ENCODE measurements at regions not wholly inside any gene's neighbourhood (a gene's known extent, or its start where the extent isn't known, plus 50 kb on each side); places are given as distances from the start of the nearest gene placed in this dataset.

DNA sequence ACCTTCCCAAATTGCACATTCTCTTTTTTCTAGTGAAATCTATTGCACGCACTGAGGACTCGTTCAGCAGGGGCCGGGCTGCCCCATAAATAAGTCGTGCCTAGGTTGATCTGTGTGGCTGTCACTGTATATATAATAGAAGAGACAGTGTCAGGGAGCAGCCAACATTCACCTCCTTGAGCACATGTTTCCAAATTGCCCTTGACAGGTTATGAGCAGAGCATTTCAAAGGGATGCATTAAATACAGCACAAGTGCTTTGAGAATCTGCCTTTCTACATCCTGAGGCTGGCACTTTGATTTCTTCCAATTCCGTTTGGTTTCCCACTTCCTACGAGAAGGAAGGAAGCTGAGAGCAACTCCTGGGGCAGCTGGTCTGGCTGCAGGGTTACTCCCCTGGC is 291.2 kb downstream of the NPIPA8 start:
- Histone ChIP-seq H3K4me1 (no peaks in the 10 kb centered on the region), H3K27me3 (replicated peaks in 1 of 7) (peaks cover 0 to 14% (median 0%) of the 10 kb centered on the region in 7 donors), H3K36me3 (no peaks in the 10 kb centered on the region), H3K27ac (no peak overlapping the region), H3K9me3 (no peaks in the 10 kb centered on the region), H3K4me3 (no peak overlapping the region)
- intact Hi-C loops (cut with DNase I; ENCODE audit: low total_unique reads), result no loop called here
- TF ChIP-seq, protein P1, sequence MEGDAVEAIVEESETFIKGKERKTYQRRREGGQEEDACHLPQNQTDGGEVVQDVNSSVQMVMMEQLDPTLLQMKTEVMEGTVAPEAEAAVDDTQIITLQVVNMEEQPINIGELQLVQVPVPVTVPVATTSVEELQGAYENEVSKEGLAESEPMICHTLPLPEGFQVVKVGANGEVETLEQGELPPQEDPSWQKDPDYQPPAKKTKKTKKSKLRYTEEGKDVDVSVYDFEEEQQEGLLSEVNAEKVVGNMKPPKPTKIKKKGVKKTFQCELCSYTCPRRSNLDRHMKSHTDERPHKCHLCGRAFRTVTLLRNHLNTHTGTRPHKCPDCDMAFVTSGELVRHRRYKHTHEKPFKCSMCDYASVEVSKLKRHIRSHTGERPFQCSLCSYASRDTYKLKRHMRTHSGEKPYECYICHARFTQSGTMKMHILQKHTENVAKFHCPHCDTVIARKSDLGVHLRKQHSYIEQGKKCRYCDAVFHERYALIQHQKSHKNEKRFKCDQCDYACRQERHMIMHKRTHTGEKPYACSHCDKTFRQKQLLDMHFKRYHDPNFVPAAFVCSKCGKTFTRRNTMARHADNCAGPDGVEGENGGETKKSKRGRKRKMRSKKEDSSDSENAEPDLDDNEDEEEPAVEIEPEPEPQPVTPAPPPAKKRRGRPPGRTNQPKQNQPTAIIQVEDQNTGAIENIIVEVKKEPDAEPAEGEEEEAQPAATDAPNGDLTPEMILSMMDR (IDR thresholded peaks at IDR 0.05 in 8 of 11, conservative IDR thresholded peaks at IDR 0.05 in 3 of 11), result no peak
- TF ChIP-seq POLR2AphosphoS5 (IDR thresholded peaks at IDR 0.05) (no peak), POLR2A (IDR thresholded peaks at IDR 0.05) (no peak)
- WGBS, 5 donors, result 58 to 71% (median 63%) methylated on average over 6 of the region's 6 CpGs
- no peak for DNase-seq

DNA sequence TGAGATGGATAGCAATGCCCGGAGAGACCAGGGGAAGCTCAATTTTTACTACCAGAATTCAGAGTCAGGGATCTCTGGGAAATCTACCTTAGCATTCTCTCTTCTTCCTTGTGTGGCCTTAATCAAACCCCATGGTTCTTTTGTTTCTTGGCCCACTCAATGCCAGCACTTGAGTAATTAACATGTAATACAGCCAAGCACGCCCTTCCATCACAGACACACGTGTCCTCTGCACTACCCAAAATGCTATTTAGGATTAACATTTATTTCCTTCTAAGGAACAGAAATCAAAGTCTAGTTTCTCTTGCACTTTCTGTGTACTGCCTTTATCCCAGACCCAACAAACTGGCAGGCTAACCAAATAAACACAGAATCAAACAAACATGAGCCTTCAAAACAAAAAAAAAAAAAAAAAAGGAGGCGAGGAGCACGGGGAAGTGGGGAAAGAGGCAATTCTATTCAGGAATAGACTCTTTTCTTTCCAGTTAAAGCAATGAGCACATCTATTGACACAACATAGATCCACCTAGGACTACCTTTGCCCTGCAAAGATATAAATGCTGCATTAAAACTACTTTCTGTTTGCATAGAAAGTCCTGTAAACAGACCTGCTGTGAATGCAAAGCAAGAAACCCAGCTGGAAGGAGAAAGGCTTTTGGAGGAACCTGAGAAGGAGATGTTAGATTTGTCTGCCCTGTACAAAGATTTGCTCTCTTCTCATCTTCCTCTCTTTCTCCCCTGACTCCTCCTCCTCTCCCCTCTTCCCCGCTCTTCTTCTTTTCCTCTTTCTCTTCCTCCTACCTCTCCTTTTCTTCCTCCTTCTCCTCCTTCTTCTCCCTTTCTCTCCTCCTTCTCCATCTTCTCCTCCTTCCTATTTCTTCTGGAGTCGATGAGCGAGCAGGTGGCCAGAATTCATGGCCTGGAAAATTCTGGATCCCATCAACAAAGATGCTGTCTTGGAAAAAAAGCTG is 294.4 kb downstream of the NPIPA8 start:
- WGBS, 5 donors, result 58 to 73% (median 66%) methylated on average over 8 of the region's 8 CpGs
- peaks cover 0 to 15% (median 0%) of the 10 kb centered on the region in 7 donors for H3K27me3 ChIP-seq (replicated peaks in 1 of 7)
- TF ChIP-seq POLR2AphosphoS5 (IDR thresholded peaks at IDR 0.05) (no peak), POLR2A (IDR thresholded peaks at IDR 0.05) (no peak)
- TF ChIP-seq, protein P1 (IDR thresholded peaks at IDR 0.05 in 8 of 11, conservative IDR thresholded peaks at IDR 0.05 in 3 of 11), result no peak
- H3K36me3 ChIP-seq, result no peaks in the 10 kb centered on the region
- no peak overlapping the region for H3K4me3 ChIP-seq
- H3K4me1 ChIP-seq, result no peaks in the 10 kb centered on the region
- DNase-seq, result no peak
- no peaks in the 10 kb centered on the region for H3K9me3 ChIP-seq
- intact Hi-C loops (cut with DNase I; ENCODE audit: low total_unique reads), result no loop called here
- no peak overlapping the region for H3K27ac ChIP-seq

DNA sequence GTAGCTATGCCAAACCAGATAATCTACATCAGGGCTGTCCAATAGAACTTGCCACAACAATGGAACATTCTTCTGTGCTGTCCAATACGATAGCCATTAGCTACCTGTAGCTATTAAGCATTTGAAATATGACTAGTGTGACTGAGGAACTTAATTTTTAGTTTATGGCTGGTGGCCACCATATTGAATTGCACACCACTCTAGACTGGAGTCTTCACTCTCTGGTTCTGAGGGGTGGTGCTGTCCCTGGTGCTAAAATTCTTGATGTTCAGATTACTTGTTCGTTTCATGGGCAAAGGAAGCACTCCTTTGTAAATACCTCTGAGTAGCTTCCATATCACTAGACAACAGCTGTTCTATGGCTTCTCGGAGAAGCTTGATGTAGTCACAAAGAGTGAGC is 296.6 kb downstream of the NPIPA8 start:
- no peaks in the 10 kb centered on the region for H3K9me3 ChIP-seq
- no peak for DNase-seq
- H3K27ac ChIP-seq, result no peak overlapping the region
- no peaks in the 10 kb centered on the region for H3K36me3 ChIP-seq
- intact Hi-C loops (cut with DNase I; ENCODE audit: low total_unique reads), result no loop called here
- no peaks in the 10 kb centered on the region for H3K4me1 ChIP-seq
- no peak for TF ChIP-seq POLR2AphosphoS5 (IDR thresholded peaks at IDR 0.05)
- no peak for TF ChIP-seq POLR2A (IDR thresholded peaks at IDR 0.05)
- TF ChIP-seq, protein P1 (IDR thresholded peaks at IDR 0.05 in 8 of 11, conservative IDR thresholded peaks at IDR 0.05 in 3 of 11), result no peak
- peaks cover 0 to 15% (median 0%) of the 10 kb centered on the region in 7 donors for H3K27me3 ChIP-seq (replicated peaks in 1 of 7)
- 76 to 87% (median 78%) methylated on average over 3 of the region's 3 CpGs for WGBS, 5 donors
- H3K4me3 ChIP-seq, result no peak overlapping the region

DNA sequence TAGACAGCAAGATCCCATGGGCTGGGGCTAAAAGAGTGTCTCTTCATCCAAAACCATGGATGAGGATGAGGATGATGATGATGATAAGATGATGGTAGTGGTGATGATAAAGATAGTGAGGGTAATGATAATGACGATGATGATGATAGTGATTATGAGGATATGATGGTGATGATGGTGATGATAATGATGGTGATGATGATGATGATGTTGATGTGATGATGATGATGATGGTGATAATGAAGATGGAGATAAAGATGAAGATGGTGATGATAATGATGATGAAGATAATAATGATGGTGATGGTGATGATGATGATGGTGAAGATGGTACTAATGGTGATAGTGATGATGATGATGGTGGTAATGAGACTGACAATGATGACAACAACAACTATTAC is 299.5 kb downstream of the NPIPA8 start:
- 89 to 97% (median 93%) methylated on average over 1 of the region's 1 CpG for WGBS, 5 donors
- H3K4me3 ChIP-seq, result no peak overlapping the region
- intact Hi-C loops (cut with DNase I; ENCODE audit: low total_unique reads), result no loop called here
- H3K27ac ChIP-seq, result no peak overlapping the region
- DNase-seq, result no peak
- no peaks in the 10 kb centered on the region for H3K4me1 ChIP-seq
- TF ChIP-seq POLR2A (IDR thresholded peaks at IDR 0.05) (no peak), POLR2AphosphoS5 (IDR thresholded peaks at IDR 0.05) (no peak)
- TF ChIP-seq, protein P1 (IDR thresholded peaks at IDR 0.05 in 8 of 11, conservative IDR thresholded peaks at IDR 0.05 in 3 of 11), result no peak
- peaks cover 0 to 12% (median 0%) of the 10 kb centered on the region in 7 donors for H3K27me3 ChIP-seq (replicated peaks in 1 of 7)
- H3K36me3 ChIP-seq, result no peaks in the 10 kb centered on the region
- no peaks in the 10 kb centered on the region for H3K9me3 ChIP-seq
